A673 (cell line): ENCODE measurements at regions not wholly inside any gene's neighbourhood (a gene's known extent, or its start where the extent isn't known, plus 50 kb on each side); places are given as distances from the start of the nearest gene placed in this dataset.

Experiments used
- BruUV-seq: library from RNA; stranded (reverse); fragments of 400-500 nt; replicated peaks from 2 replicates; lab custom pipeline; 2021; lab: Mats Ljungman, UMichigan
- CTCF ChIA-PET: fragments of 300-600 bp; sonication (Branson Sonifier 250); formaldehyde crosslinking; loops from one replicate; lab custom pipeline; 2022; ENCODE audit warnings: antibody characterized with exemption; lab: Charles Lee
- POLR2A ChIA-PET: fragments of 300-600 bp; sonication (Branson Sonifier 250); formaldehyde crosslinking; loops from one replicate; lab custom pipeline; 2022; ENCODE audit warnings: antibody characterized with exemption; ENCODE audit not compliant: low non-redundant PET; lab: Charles Lee
- DNase-seq: peaks from one replicate; pipeline ENCODE4 v3.0.0-alpha.2; 2015; ENCODE audit warnings: low spot score
- H3K27ac ChIP-seq: fragments of 200-600 bp; sonication (generic); 2 replicates; pipeline ENCODE4 v1.5.1; 2016; ENCODE audit warnings: mixed run types, low read depth, mild to moderate bottlenecking, mixed read lengths, antibody characterized with exemption, low read length; ENCODE audit not compliant: poor library complexity, severe bottlenecking
- H3K27me3 ChIP-seq: fragments of 200-600 bp; sonication (generic); replicated peaks from 2 replicates; pipeline ENCODE4 v1.6.1; 2017; ENCODE audit warnings: mixed run types, low read depth, mild to moderate bottlenecking, mixed read lengths, antibody characterized with exemption, low read length; ENCODE audit not compliant: insufficient read depth, poor library complexity
- H3K36me3 ChIP-seq: fragments of 200-600 bp; sonication (generic); 2 replicates; pipeline ENCODE4 v1.6.1; 2016; ENCODE audit warnings: mixed run types, mild to moderate bottlenecking, mixed read lengths, antibody characterized with exemption, low read length; ENCODE audit not compliant: insufficient read depth, poor library complexity, severe bottlenecking
- H3K4me1 ChIP-seq: fragments of 200-600 bp; sonication (generic); 2 replicates; pipeline ENCODE4 v1.6.1; 2017; ENCODE audit warnings: mixed run types, mild to moderate bottlenecking, mixed read lengths, antibody characterized with exemption, low read length; ENCODE audit not compliant: insufficient read depth, poor library complexity, severe bottlenecking
- H3K4me3 ChIP-seq: fragments of 200-600 bp; sonication (generic); 2 replicates; pipeline ENCODE4 v1.5.1; 2016; ENCODE audit warnings: low read depth, mixed run types, mild to moderate bottlenecking, mixed read lengths, low read length; ENCODE audit not compliant: poor library complexity, severe bottlenecking
- H3K9me3 ChIP-seq: fragments of 200-600 bp; sonication (generic); 2 replicates; pipeline ENCODE4 v1.6.1; 2016; ENCODE audit warnings: mixed run types, low read depth, mild to moderate bottlenecking, mixed read lengths, antibody characterized with exemption, low read length; ENCODE audit not compliant: poor library complexity, severe bottlenecking
- EZH2 ChIP-seq: fragments of 200-600 bp; sonication (generic); IDR thresholded peaks from 2 replicates; pipeline ENCODE4 v1.6.1; 2017; ENCODE audit warnings: borderline replicate concordance, low read depth, mild to moderate bottlenecking, mixed read lengths, antibody characterized with exemption, low read length; ENCODE audit not compliant: poor library complexity, severe bottlenecking
- intact Hi-C: fragments of 100-400 bp; cut with micrococcal nuclease; formaldehyde crosslinking; loops from one replicate; pipeline ENCODE4 v1.10.0; 2022; ENCODE audit not compliant: unreplicated experiment
- TF ChIP-seq, protein P1 (sequence below): fragments of 300-800, 200-600 bp; sonication (generic); conservative IDR thresholded peaks from 2 replicates; pipeline ENCODE4 v1.5.1; 2017; ENCODE audit warnings: low read depth, mild to moderate bottlenecking, antibody characterized with exemption, low read length, moderate library complexity, mixed read lengths

DNA sequence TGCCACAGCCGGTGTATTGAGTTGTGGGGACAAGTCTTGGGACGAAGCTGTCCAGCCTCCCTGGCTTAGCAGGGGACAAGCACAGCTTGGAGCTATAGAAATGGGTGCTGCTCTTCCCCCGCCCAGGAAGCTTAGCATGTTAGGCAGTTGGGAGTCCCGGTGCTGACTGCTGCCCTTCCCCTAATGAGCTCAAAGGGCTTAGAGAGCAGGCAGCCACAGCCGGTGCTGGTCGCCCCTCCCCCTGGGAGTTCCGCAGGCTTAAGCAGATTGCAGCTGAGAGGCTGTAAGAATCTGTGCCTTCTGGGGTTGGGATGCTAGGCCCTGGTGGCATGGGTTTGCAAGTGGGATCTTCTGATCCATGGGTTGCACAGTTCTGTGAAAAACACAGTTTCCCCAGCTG lies 237.3 kb downstream of the DCDC2C start:
- Histone ChIP-seq H3K4me3 (no peak overlapping the region), H3K27me3 (no peaks in the 10 kb centered on the region), H3K27ac (no peak overlapping the region), H3K4me1 (no peaks in the 10 kb centered on the region), H3K9me3 (no peaks in the 10 kb centered on the region), H3K36me3 (no peaks in the 10 kb centered on the region)
- no TSS peak for BruUV-seq
- TF ChIP-seq, protein P1, sequence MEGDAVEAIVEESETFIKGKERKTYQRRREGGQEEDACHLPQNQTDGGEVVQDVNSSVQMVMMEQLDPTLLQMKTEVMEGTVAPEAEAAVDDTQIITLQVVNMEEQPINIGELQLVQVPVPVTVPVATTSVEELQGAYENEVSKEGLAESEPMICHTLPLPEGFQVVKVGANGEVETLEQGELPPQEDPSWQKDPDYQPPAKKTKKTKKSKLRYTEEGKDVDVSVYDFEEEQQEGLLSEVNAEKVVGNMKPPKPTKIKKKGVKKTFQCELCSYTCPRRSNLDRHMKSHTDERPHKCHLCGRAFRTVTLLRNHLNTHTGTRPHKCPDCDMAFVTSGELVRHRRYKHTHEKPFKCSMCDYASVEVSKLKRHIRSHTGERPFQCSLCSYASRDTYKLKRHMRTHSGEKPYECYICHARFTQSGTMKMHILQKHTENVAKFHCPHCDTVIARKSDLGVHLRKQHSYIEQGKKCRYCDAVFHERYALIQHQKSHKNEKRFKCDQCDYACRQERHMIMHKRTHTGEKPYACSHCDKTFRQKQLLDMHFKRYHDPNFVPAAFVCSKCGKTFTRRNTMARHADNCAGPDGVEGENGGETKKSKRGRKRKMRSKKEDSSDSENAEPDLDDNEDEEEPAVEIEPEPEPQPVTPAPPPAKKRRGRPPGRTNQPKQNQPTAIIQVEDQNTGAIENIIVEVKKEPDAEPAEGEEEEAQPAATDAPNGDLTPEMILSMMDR, result no peak
- no peak for TF ChIP-seq EZH2
- POLR2A ChIA-PET, result no interaction called here
- CTCF ChIA-PET, result no interaction called here
- intact Hi-C loops, result no loop called here
- no peak for DNase-seq

DNA sequence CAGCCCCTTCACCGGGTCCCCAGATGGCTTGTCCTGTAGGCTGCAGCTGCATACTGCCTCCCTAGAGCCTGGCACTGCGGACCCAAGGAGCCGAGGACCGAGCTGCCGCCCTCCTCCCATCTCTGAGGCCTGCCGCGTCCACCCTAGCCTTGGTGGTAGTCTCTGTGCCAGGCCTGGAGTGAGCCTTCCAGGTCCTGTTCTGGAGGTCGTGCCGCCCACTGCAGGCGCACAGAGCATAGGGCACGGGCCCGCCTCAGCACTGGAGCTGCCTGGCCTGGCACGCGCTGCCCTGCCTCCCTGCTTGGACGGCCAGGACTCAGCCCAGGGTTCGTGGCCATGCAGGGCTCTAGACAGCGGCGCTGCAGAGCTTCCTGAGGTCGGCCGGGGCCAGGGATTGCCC lies 239.5 kb downstream of the DCDC2C start:
- Histone ChIP-seq H3K4me3 (no peak overlapping the region), H3K36me3 (no peaks in the 10 kb centered on the region), H3K27ac (no peak overlapping the region), H3K4me1 (no peaks in the 10 kb centered on the region), H3K9me3 (no peaks in the 10 kb centered on the region), H3K27me3 (no peaks in the 10 kb centered on the region)
- CTCF ChIA-PET, result no interaction called here
- intact Hi-C loops, result no loop called here
- TF ChIP-seq, protein P1, result no peak
- TF ChIP-seq EZH2, result no peak
- POLR2A ChIA-PET, result no interaction called here
- no peak for DNase-seq
- BruUV-seq, result no TSS peak

DNA sequence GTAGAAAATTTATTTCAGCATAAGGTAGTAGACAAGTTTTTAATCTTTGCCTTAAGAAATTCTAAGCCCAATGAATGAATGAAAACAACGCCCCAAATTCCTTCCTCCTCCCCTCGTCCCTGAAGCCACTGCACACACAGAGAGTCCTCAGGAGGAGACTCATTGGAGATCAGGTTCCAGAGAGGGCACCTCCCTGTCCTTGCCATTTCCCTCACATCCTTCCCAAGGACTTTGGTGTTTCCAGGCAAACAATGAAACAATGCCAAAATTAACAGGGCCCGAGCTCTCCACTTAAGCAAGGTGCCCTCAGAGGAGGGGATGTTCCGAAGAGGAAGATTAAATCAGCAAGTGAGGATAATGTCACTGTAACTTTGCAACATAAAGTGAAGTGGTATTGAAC lies 240.7 kb downstream of the DCDC2C start:
- no TSS peak for BruUV-seq
- CTCF ChIA-PET, result no interaction called here
- no peak for DNase-seq

More for the DNA sequence above, 240.7 kb downstream of the DCDC2C start:
- POLR2A ChIA-PET, result no interaction called here
- intact Hi-C loops, result no loop called here
- H3K27me3 ChIP-seq, result no peaks in the 10 kb centered on the region
- H3K9me3 ChIP-seq, result no peaks in the 10 kb centered on the region
- no peaks in the 10 kb centered on the region for H3K4me1 ChIP-seq
- H3K27ac ChIP-seq, result no peak overlapping the region
- TF ChIP-seq, protein P1, result no peak
- TF ChIP-seq EZH2, result no peak
- no peak overlapping the region for H3K4me3 ChIP-seq
- no peaks in the 10 kb centered on the region for H3K36me3 ChIP-seq
